A549 (cell line): ENCODE measurements at regions not wholly inside any gene's neighbourhood (a gene's known extent, or its start where the extent isn't known, plus 50 kb on each side); places are given as distances from the start of the nearest gene placed in this dataset.

Experiments used
- ATAC-seq, 2 experiments: fragments of 200-7000 bp in 1 of 2; fragments of >200 bp in 1 of 2; cut with Nextera tagmentation in 1 of 2; cut with Tn5 transposase in 1 of 2; 3 replicates each; pipeline versions ENCODE4 v1.8.0 to v1.9.1; 2018 to 2020; ENCODE audit warnings: mild to moderate bottlenecking in 1 of 2, moderate library complexity in 1 of 2
- CTCF ChIA-PET: fragments of 300-600 bp; sonication (Branson Sonifier 250); formaldehyde crosslinking; extraction: SDS; loops from one replicate; lab custom pipeline; 2021; ENCODE audit warnings: antibody characterized with exemption, inconsistent platforms; lab: Yijun Ruan, JAX
- POLR2A ChIA-PET: fragments of 350-600 bp; formaldehyde crosslinking; extraction: SDS; loops from one replicate; lab custom pipeline; 2021; ENCODE audit warnings: antibody characterized with exemption, inconsistent platforms; lab: Yijun Ruan, JAX
- DNase-seq, 2 experiments: peaks; one replicate each; pipeline versions ENCODE4 v3.0.0 to v3.0.0-alpha.2; 2011 to 2016; ENCODE audit warnings: low read depth in 1 of 2, low spot score in 1 of 2
- FAIRE-seq: peaks from 2 replicates; lab custom pipeline; 2011; peaks lifted over from hg19 to GRCh38; lab: Jason Lieb, UNC
- H3K27ac ChIP-seq, 2 experiments: fragments of >200 bp; sonication (Bioruptor Twin); formaldehyde crosslinking; 3 replicates each; pipeline ENCODE4 v1.5.1; 2016 to 2017
- H3K4me1 ChIP-seq: fragments of >200 bp; sonication (Bioruptor Twin); formaldehyde crosslinking; 3 replicates; pipeline ENCODE4 v1.6.1; 2016
- H3K4me2 ChIP-seq: fragments of >200 bp; sonication (Bioruptor Twin); formaldehyde crosslinking; 3 replicates; pipeline ENCODE4 v1.6.1; 2016
- H3K4me3 ChIP-seq: fragments of >200 bp; sonication (Bioruptor Twin); formaldehyde crosslinking; 3 replicates; pipeline ENCODE4 v1.5.1; 2016
- H3K9me3 ChIP-seq: fragments of >200 bp; sonication (Bioruptor Twin); formaldehyde crosslinking; 3 replicates; pipeline ENCODE4 v1.6.1; 2016
- BCL3 ChIP-seq: fragments of >200 bp; sonication (Bioruptor Twin); formaldehyde crosslinking; IDR thresholded peaks from 3 replicates; pipeline ENCODE4 v1.6.1; 2016
- BHLHE40 ChIP-seq: IDR thresholded peaks from 2 replicates; pipeline ENCODE4 v1.6.1; 2012; ENCODE audit warnings: low read depth, low read length, inconsistent platforms
- CBX8 ChIP-seq: fragments of 200-600 bp; sonication (generic); IDR thresholded peaks from 2 replicates; pipeline ENCODE4 v1.6.1; 2016
- CHD2 ChIP-seq: fragments of 150-350 bp; IDR thresholded peaks from 2 replicates; pipeline ENCODE4 v1.6.1; 2014; ENCODE audit warnings: low read length; ENCODE audit not compliant: partially characterized antibody
- EHF ChIP-seq: fragments of 250-450 bp; sonication (Bioruptor Pico); IDR thresholded peaks from 2 replicates; pipeline ENCODE4 v1.5.0; 2020; ENCODE audit warnings: mild to moderate bottlenecking
- EHMT2 ChIP-seq: fragments of 200-600 bp; sonication (generic); IDR thresholded peaks from 2 replicates; pipeline ENCODE4 v1.6.1; 2016; ENCODE audit warnings: antibody characterized with exemption, low read depth, mild to moderate bottlenecking, moderate library complexity
- EP300 ChIP-seq, 2 experiments: fragments of >200 bp; sonication (Bioruptor Twin); formaldehyde crosslinking; IDR thresholded peaks; 2 replicates in 1 of 2; 3 replicates in 1 of 2; pipeline ENCODE4 v1.6.1; 2016 to 2017
- FOSB ChIP-seq: fragments of 250-450 bp; sonication (Bioruptor Pico); IDR thresholded peaks from 2 replicates; pipeline ENCODE4 v1.5.0; 2020; ENCODE audit warnings: mild to moderate bottlenecking, moderate library complexity
- FOSL2 ChIP-seq, 2 experiments: fragments of 450-650 bp in 1 of 2; fragments of >200 bp in 1 of 2; sonication (Bioruptor Twin) in 1 of 2; formaldehyde crosslinking; IDR thresholded peaks; 2 replicates each; pipeline versions ENCODE4 v1.5.0 to v1.6.1; 2016 to 2020; ENCODE audit warnings: mild to moderate bottlenecking in 1 of 2, moderate library complexity in 1 of 2
- FOXS1 ChIP-seq: fragments of 250-450 bp; sonication (Bioruptor Pico); IDR thresholded peaks from 2 replicates; pipeline ENCODE4 v1.5.0; 2020; ENCODE audit warnings: mild to moderate bottlenecking, moderate library complexity
- HDAC2 ChIP-seq: fragments of 200-600 bp; sonication (generic); IDR thresholded peaks from 2 replicates; pipeline ENCODE4 v1.6.1; 2016
- HES2 ChIP-seq: fragments of >200 bp; sonication (Bioruptor Twin); formaldehyde crosslinking; IDR thresholded peaks from 2 replicates; pipeline ENCODE4 v1.6.1; 2016
- HEYL ChIP-seq: fragments of 250-450 bp; sonication (Bioruptor Pico); IDR thresholded peaks from 2 replicates; pipeline ENCODE4 v1.8.0; 2021; ENCODE audit warnings: mild to moderate bottlenecking, moderate library complexity
- HOXA7 ChIP-seq: fragments of 250-450 bp; sonication (Bioruptor Pico); IDR thresholded peaks from 2 replicates; pipeline ENCODE4 v1.5.0; 2020; ENCODE audit warnings: mild to moderate bottlenecking, moderate library complexity
- HOXB13 ChIP-seq: fragments of 250-450 bp; sonication (Bioruptor Pico); IDR thresholded peaks from 2 replicates; pipeline ENCODE4 v1.5.0; 2020; ENCODE audit warnings: low read depth, mild to moderate bottlenecking, moderate library complexity
- KDM5A ChIP-seq: fragments of 200-600 bp; sonication (generic); IDR thresholded peaks from 2 replicates; pipeline ENCODE4 v1.6.1; 2016; ENCODE audit warnings: antibody characterized with exemption, mild to moderate bottlenecking
- MAFK ChIP-seq: fragments of 450-650 bp; IDR thresholded peaks from 2 replicates; pipeline ENCODE4 v1.6.1; 2014; ENCODE audit not compliant: partially characterized antibody
- MAX ChIP-seq: IDR thresholded peaks from 2 replicates; pipeline ENCODE4 v1.6.1; 2012
- MAZ ChIP-seq: fragments of 150-350 bp; IDR thresholded peaks from 2 replicates; pipeline ENCODE4 v1.6.1; 2014; ENCODE audit warnings: antibody characterized with exemption, low read depth, low read length, borderline replicate concordance
- NFE2L2 ChIP-seq: fragments of 150-350 bp; conservative IDR thresholded peaks from 2 replicates; pipeline ENCODE4 v1.6.1; 2014; ENCODE audit warnings: low read length
- NPAS2 ChIP-seq: fragments of 250-450 bp; sonication (Bioruptor Pico); IDR thresholded peaks from 2 replicates; pipeline ENCODE4 v1.8.0; 2022; ENCODE audit warnings: mild to moderate bottlenecking, moderate library complexity, borderline replicate concordance
- PBX3 ChIP-seq: IDR thresholded peaks from 2 replicates; pipeline ENCODE4 v1.6.1; 2012
- PHF8 ChIP-seq: fragments of 200-600 bp; sonication (generic); IDR thresholded peaks from 2 replicates; pipeline ENCODE4 v1.6.1; 2016; ENCODE audit warnings: low read depth, mild to moderate bottlenecking, antibody characterized with exemption, moderate library complexity, borderline replicate concordance
- POLR2A ChIP-seq: IDR thresholded peaks from 2 replicates; pipeline ENCODE4 v1.6.1; 2012; ENCODE audit warnings: mild to moderate bottlenecking, low read length
- RAD21 ChIP-seq, 2 experiments: fragments of >200 bp in 1 of 2; sonication (Bioruptor Twin) in 1 of 2; formaldehyde crosslinking in 1 of 2; IDR thresholded peaks in 1 of 2; conservative IDR thresholded peaks in 1 of 2; 2 replicates in 1 of 2; 3 replicates in 1 of 2; pipeline ENCODE4 v1.6.1; 2012 to 2018; ENCODE audit warnings: inconsistent platforms in 1 of 2
- SMC3 ChIP-seq: fragments of >200 bp; sonication (Bioruptor Twin); formaldehyde crosslinking; IDR thresholded peaks from 3 replicates; pipeline ENCODE4 v1.6.1; 2018; ENCODE audit warnings: inconsistent platforms
- ZSCAN20 ChIP-seq: fragments of 250-450 bp; sonication (Bioruptor Pico); IDR thresholded peaks from 2 replicates; pipeline ENCODE4 v1.8.0; 2022; ENCODE audit warnings: mild to moderate bottlenecking, moderate library complexity
- WGBS: methylation state at CpG from one replicate; pipeline ENCODE4 v1.1.6; 2017; ENCODE audit errors: missing lambda C conversion rate; 5-methylcytosine and 5-hydroxymethylcytosine counted together
- TF ChIP-seq, protein P1 (sequence below): IDR thresholded peaks from 2 replicates; pipeline ENCODE4 v1.6.1; 2012; ENCODE audit warnings: low read depth, borderline replicate concordance
- TF ChIP-seq, protein P2 (sequence below): fragments of 450-650 bp; IDR thresholded peaks from 2 replicates; pipeline ENCODE4 v1.6.1; 2014; ENCODE audit warnings: antibody characterized with exemption

- Histone ChIP-seq H3K27ac (no peak overlapping the region), H3K4me2 (no peak overlapping the region), H3K9me3 (no peaks in the 10 kb centered on the region; the same call in 2 of the 3 replicates), H3K4me1 (no peaks in the 10 kb centered on the region), H3K4me3 (no peak overlapping the region)
- no peak for ATAC-seq
- ChIA-PET CTCF (no interaction called here), POLR2A (no interaction called here)
- no peak for FAIRE-seq
- WGBS = 7% methylated on average over 2 of the region's 2 CpGs
- no peak for DNase-seq
- TF ChIP-seq MAZ = no peak
- no peak for TF ChIP-seq HOXB13 (CRISPR knock-in tag)
- no peak for TF ChIP-seq EHF (CRISPR knock-in tag)
- TF ChIP-seq EHMT2 = no peak
- no peak for TF ChIP-seq CHD2
- TF ChIP-seq MAFK = no peak
- TF ChIP-seq KDM5A = no peak
- no peak for TF ChIP-seq HOXA7 (CRISPR knock-in tag)
- TF ChIP-seq FOSB (CRISPR knock-in tag) = no peak
Measured at GRCh38 chr2:6408057-6408456, 457.6 kb downstream of the CMPK2 start.

- POLR2A ChIA-PET = no interaction called here
- Histone ChIP-seq H3K9me3 (no peaks in the 10 kb centered on the region; the same call in 2 of the 3 replicates), H3K27ac (no peak overlapping the region), H3K4me1 (no peaks in the 10 kb centered on the region), H3K4me3 (no peak overlapping the region), H3K4me2 (no peak overlapping the region)
- FAIRE-seq (no peak), DNase-seq (no peak), ATAC-seq (no peak)
- TF ChIP-seq FOXS1 (CRISPR knock-in tag) = no peak
- TF ChIP-seq MAX = no peak
- CTCF ChIA-PET = interaction anchor here (0.7 kb wide), 1 partner anchor 411 kb away, joined by 3 read pairs; no protein-coding TSS in a partner anchor
- WGBS = 0% methylated on average over 3 of the region's 3 CpGs
Measured at GRCh38 chr2:6410313-6410712, 455.4 kb downstream of the CMPK2 start.

- WGBS = 0% methylated on average over 3 of the region's 3 CpGs
- H3K4me1 ChIP-seq = no peaks in the 10 kb centered on the region
- no peak for TF ChIP-seq POLR2A
- no peak for TF ChIP-seq ZSCAN20 (CRISPR knock-in tag)
- TF ChIP-seq EP300 (IDR thresholded peaks at IDR 0.05) = no peak
- TF ChIP-seq NFE2L2 = no peak
- TF ChIP-seq, protein P1, sequence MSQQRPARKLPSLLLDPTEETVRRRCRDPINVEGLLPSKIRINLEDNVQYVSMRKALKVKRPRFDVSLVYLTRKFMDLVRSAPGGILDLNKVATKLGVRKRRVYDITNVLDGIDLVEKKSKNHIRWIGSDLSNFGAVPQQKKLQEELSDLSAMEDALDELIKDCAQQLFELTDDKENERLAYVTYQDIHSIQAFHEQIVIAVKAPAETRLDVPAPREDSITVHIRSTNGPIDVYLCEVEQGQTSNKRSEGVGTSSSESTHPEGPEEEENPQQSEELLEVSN = no peak
- no peak for TF ChIP-seq HEYL (CRISPR knock-in tag)
- TF ChIP-seq PBX3 = no peak
- no peak for TF ChIP-seq PHF8
- no peak for TF ChIP-seq BHLHE40
- no peak for TF ChIP-seq NPAS2 (CRISPR knock-in tag)
- TF ChIP-seq HDAC2 = no peak
- TF ChIP-seq, protein P2, sequence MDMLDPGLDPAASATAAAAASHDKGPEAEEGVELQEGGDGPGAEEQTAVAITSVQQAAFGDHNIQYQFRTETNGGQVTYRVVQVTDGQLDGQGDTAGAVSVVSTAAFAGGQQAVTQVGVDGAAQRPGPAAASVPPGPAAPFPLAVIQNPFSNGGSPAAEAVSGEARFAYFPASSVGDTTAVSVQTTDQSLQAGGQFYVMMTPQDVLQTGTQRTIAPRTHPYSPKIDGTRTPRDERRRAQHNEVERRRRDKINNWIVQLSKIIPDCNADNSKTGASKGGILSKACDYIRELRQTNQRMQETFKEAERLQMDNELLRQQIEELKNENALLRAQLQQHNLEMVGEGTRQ = no peak
- TF ChIP-seq FOSL2 (IDR thresholded peaks at IDR 0.05) = no peak
- no peak for TF ChIP-seq FOSL2 (CRISPR knock-in tag; IDR thresholded peaks at IDR 0.05)
- no peak for TF ChIP-seq SMC3
- TF ChIP-seq BCL3 = no peak
- TF ChIP-seq CHD2 = no peak
- TF ChIP-seq CBX8 = no peak
- TF ChIP-seq RAD21 (conservative IDR thresholded peaks at IDR 0.05 in 1 of 2, IDR thresholded peaks at IDR 0.05 in 1 of 2) = no peak
- TF ChIP-seq MAZ = no peak
- no peak for TF ChIP-seq HES2
- TF ChIP-seq, all 56 proteins: peak for 0
- FAIRE-seq (no peak), DNase-seq (no peak), ATAC-seq (no peak)
- POLR2A ChIA-PET = no interaction called here
- CTCF ChIA-PET = no interaction called here
- no peak overlapping the region for H3K4me3 ChIP-seq
- no peaks in the 10 kb centered on the region; the same call in 2 of the 3 replicates for H3K9me3 ChIP-seq
- H3K27ac ChIP-seq = no peak overlapping the region
- no peak overlapping the region for H3K4me2 ChIP-seq
Measured at GRCh38 chr2:6412533-6413091, 453.1 kb downstream of the CMPK2 start.
